BE2C (cell line): ENCODE measurements at regions not wholly inside any gene's neighbourhood (a gene's known extent, or its start where the extent isn't known, plus 50 kb on each side); places are given as distances from the start of the nearest gene placed in this dataset.

ENCODE experiments used
- DNase-seq: peaks from one replicate; pipeline ENCODE4 v3.0.0-alpha.2; 2020
- H3K27me3 ChIP-seq: fragments of 250-450 bp; sonication (Bioruptor Pico); 2 replicates; pipeline ENCODE4 v1.5.1; 2020; ENCODE audit warnings: mild to moderate bottlenecking
- H3K36me3 ChIP-seq: fragments of 250-450 bp; sonication (Bioruptor Pico); 2 replicates; pipeline ENCODE4 v1.5.1; 2020; ENCODE audit warnings: mild to moderate bottlenecking
- H3K4me1 ChIP-seq: fragments of 250-450 bp; sonication (Bioruptor Pico); 2 replicates; pipeline ENCODE4 v1.5.1; 2020
- H3K4me3 ChIP-seq: 2 replicates; pipeline ENCODE4 v1.5.1; 2011; ENCODE audit warnings: low read depth, low read length
- H3K9me3 ChIP-seq: fragments of 250-450 bp; sonication (Bioruptor Pico); 2 replicates; pipeline ENCODE4 v1.5.1; 2020
- CTCF ChIP-seq: IDR thresholded peaks from 2 replicates; pipeline ENCODE4 v1.5.1; 2012; ENCODE audit warnings: mild to moderate bottlenecking, low read depth, low read length

- H3K27me3 ChIP-seq = no peaks in the 10 kb centered on the region
- DNase-seq = no peak
- no peak overlapping the region for H3K4me3 ChIP-seq
- H3K4me1 ChIP-seq = no peaks in the 10 kb centered on the region
- no peaks in the 10 kb centered on the region for H3K9me3 ChIP-seq
- H3K36me3 ChIP-seq = no peaks in the 10 kb centered on the region
- TF ChIP-seq CTCF = no peak
These were observed 79.6 kb downstream of the LRATD1 start for GRCh38 chr2:14712111-14712510.

GRCh38 chr2:14713248-14713647 lies 80.7 kb downstream of the LRATD1 start:
- no peak overlapping the region for H3K4me3 ChIP-seq
- no peaks in the 10 kb centered on the region for H3K9me3 ChIP-seq
- no peak for DNase-seq
- no peak for TF ChIP-seq CTCF
- H3K4me1 ChIP-seq = no peaks in the 10 kb centered on the region
- H3K36me3 ChIP-seq = no peaks in the 10 kb centered on the region
- H3K27me3 ChIP-seq = no peaks in the 10 kb centered on the region

GRCh38 chr2:14715600-14715999 lies 83.1 kb downstream of the LRATD1 start:
- TF ChIP-seq CTCF = no peak
- no peaks in the 10 kb centered on the region for H3K4me1 ChIP-seq
- H3K4me3 ChIP-seq = no peak overlapping the region
- no peak for DNase-seq
- H3K27me3 ChIP-seq = no peaks in the 10 kb centered on the region
- no peaks in the 10 kb centered on the region for H3K36me3 ChIP-seq
- H3K9me3 ChIP-seq = no peaks in the 10 kb centered on the region

GRCh38 chr2:14716319-14716718 lies 83.8 kb downstream of the LRATD1 start:
- no peaks in the 10 kb centered on the region for H3K27me3 ChIP-seq
- H3K4me3 ChIP-seq = no peak overlapping the region
- no peaks in the 10 kb centered on the region for H3K36me3 ChIP-seq
- no peaks in the 10 kb centered on the region for H3K9me3 ChIP-seq
- TF ChIP-seq CTCF = no peak
- DNase-seq = no peak
- no peaks in the 10 kb centered on the region for H3K4me1 ChIP-seq

- no peak overlapping the region for H3K4me3 ChIP-seq
These were observed 84.6 kb downstream of the LRATD1 start for GRCh38 chr2:14717131-14717530.

GRCh38 chr2:14720319-14720718 lies 87.8 kb downstream of the LRATD1 start:
- DNase-seq = no peak
- Histone ChIP-seq H3K4me1 (no peaks in the 10 kb centered on the region), H3K4me3 (no peak overlapping the region), H3K27me3 (no peaks in the 10 kb centered on the region), H3K9me3 (no peaks in the 10 kb centered on the region), H3K36me3 (no peaks in the 10 kb centered on the region)
- TF ChIP-seq CTCF = no peak

More at GRCh38 chr2:14717131-14717530, 84.6 kb downstream of the LRATD1 start:
- Histone ChIP-seq H3K27me3 (no peaks in the 10 kb centered on the region), H3K4me1 (no peaks in the 10 kb centered on the region), H3K36me3 (no peaks in the 10 kb centered on the region), H3K9me3 (no peaks in the 10 kb centered on the region)
- TF ChIP-seq CTCF = no peak
- no peak for DNase-seq
